Epithelial cell of prostate (primary cell): ENCODE measurements at regions not wholly inside any gene's neighbourhood (a gene's known extent, or its start where the extent isn't known, plus 50 kb on each side); places are given as distances from the start of the nearest gene placed in this dataset.
"Not testable (repeated sequence)": the region's sequence is repeated elsewhere in the genome, so short reads cannot be mapped to it uniquely, and the experiment has no call there.

Experiments
- DNase-seq: peaks from one replicate; pipeline ENCODE4 v3.0.0-alpha.2; 2011; ENCODE audit warnings: low read depth, low spot score
- H3K27ac ChIP-seq: fragments of 450-650 bp; 2 replicates; pipeline ENCODE4 v1.5.1; 2017; ENCODE audit warnings: mild to moderate bottlenecking

DNA sequence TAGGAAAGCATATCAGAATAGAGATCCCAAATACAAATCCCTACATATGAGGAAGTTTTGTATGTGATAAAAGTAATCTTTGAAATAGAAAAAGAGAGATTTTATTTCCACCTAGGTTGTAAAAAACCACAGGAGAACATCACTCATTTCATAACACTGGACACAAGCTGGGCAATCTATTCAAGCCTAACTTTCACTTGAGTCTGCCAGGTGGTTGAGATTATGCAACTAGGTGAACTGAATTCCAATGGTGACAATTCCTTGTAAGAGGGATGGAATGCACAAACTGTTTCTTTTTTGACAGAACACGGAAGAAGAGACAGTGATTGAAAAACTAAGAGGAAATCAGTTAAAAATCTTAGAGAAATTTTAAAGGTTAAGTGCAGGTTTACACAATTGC lies 619.6 kb upstream of the TMEFF2 start:
- no peak overlapping the region for H3K27ac ChIP-seq
- no peak for DNase-seq

DNA sequence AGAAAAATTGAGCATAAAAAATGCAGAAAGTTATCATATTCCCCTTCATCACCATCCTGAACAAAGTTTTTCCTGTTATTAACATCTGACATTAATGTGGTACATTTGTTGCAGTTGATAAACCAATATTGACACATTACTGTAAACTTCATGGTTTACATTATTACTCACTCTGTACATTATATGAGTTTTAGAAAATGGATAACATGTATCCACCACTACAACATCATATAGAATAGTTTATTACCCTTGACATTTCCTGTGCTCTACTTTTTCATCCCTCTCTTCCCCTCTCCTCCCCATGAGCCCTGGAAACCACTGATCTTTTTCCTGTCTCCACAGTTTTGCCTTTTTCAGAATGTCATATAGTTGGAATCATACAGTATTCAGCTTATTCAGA lies 618.6 kb upstream of the TMEFF2 start:
- H3K27ac ChIP-seq: no peak overlapping the region
- no peak for DNase-seq

DNA sequence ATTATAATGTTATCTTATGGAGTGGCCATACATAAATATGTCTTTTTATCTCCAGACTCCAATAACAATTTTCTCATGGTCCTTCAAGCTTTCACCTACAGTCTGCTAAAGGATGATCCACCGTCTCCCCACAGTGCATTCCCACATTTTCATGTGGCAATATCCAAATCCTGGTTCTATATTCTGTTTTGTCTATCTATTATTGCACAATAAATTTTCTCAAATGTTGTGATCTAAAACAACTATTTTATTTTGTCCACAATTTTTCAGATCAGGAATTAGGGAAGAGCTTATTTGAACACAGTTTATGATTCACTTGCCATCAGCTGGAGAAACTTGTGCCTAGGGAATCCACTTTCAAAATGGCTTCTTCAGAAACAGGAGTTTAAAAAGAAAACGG lies 614.4 kb upstream of the TMEFF2 start:
- no peak overlapping the region for H3K27ac ChIP-seq
- no peak for DNase-seq

DNA sequence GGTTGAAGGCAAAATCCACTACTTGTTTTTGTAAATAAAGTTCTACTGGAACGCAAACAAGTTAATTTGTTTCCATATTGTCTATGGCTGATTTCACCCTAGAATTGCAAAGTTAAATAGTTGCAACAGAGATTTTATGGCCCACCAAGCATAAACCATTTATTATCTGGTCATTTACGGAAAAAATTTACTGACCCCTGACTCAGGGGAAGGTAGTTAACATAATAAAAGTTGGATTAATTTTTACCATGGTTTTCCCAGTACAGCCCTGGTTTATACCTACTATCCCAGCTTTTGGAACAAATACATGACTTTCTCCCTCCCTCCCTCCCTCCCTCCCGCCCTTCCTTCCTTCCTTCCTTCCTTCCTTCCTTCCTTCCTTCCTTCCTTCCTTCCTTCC lies 588.9 kb upstream of the TMEFF2 start:
- DNase-seq: no peak
- no peak overlapping the region for H3K27ac ChIP-seq

DNA sequence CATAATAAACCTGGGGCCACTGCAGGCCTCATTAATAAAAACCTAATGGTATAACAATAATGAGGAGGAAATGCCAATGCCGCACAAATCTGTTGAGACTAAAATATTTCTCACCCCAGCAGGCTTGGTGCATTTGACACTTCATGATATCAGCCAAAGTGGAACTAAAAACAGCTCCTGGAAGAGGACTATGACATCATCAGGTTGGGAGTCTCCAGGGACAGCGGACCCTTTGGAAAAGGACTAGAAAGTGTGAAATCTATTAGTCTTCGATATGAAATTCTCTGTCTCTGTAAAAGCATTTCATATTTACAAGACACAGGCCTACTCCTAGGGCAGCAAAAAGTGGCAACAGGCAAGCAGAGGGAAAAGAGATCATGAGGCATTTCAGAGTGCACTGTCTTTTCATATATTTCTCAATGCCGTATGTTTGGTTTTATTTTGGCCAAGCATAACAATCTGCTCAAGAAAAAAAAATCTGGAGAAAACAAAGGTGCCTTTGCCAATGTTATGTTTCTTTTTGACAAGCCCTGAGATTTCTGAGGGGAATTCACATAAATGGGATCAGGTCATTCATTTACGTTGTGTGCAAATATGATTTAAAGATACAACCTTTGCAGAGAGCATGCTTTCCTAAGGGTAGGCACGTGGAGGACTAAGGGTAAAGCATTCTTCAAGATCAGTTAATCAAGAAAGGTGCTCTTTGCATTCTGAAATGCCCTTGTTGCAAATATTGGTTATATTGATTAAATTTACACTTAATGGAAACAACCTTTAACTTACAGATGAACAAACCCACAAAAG lies 580.9 kb upstream of the TMEFF2 start:
- DNase-seq: no peak
- no peak overlapping the region for H3K27ac ChIP-seq

DNA sequence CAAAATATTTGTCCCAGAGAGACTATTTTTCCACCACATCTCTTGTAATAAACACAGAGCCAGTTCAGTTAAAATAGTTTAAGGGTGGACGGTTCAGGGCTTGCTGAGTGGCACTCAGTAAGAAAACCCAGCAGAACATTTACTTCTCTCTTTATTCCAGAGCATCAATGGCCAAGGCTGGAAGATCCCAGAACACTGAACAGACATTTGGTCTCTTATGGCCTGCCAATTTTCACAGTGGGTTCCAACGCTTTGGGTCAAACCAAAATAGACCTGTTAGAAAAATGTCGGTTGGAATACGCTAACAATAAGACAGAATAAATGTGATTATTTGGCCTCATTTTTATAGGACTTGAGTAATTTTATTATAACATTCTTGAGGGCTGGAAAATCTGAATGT lies 580.3 kb upstream of the TMEFF2 start:
- no peak overlapping the region for H3K27ac ChIP-seq
- DNase-seq: no peak

DNA sequence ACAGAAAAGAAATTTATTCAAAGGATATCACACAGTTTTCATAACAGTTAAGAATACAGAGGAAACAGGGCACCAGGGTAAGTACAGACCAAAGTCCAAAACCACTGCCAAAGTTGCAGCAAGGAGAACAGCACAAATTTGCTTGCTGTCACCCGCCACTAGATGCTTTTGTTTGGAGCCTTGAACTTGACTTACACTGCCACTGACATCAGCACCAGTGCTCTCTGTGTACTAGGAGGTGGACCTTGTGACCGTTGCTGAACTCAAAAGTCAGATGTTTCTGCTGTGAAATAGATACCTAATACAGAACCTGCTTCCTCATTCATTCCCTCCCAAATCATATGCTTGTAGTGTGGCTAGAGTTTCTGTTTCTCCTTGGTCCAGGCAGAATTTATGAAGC lies 578.3 kb upstream of the TMEFF2 start:
- no peak overlapping the region for H3K27ac ChIP-seq
- no peak for DNase-seq

DNA sequence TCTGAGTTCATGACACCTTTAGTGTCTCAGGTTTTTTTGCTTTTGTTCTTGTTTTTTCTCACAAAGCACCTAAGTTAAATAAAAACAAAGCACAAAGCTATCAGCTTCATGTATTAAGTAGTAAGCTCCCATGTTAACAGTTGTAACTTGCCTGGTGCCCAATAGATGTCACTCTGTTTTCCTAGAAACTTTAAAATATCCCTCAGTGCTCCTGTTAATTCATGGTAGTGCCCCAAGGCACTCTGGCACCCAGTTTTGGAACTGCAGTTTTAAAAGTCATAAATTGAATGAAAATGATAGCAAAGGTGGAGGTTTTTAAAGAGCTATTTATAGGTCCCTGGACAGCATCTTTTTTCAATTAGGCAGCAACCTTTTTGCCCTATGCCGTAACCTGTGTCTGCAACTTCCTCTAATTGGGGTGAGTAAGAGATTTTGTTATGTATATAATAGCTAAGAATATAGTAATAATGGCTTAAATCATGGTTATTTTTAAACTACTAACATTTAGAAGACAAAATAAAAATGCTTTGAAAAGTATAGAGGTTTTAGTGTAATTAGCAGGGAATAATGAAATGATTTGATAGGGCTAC lies 555.0 kb upstream of the TMEFF2 start:
- H3K27ac ChIP-seq: no peak overlapping the region
- no peak for DNase-seq

DNA sequence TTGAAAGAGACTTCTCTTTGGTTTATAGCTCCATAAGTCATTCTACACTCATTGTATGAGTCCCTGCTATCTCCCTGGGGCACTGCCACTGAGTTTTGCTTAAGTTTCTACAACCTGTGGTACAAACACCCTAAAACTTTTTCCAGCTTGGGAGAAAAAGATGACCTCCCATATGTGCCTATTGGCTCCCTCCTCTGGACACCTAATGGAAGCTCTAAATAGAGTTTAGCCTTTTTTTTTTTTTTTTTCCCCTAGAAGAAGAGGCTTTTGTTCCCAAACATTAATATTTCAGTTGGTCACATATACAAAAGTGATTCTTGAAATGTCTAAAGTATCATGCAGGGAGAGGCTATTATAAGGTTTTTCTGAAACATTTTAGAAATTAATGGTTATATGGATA lies 547.2 kb upstream of the TMEFF2 start:
- no peak overlapping the region for H3K27ac ChIP-seq
- DNase-seq: no peak

DNA sequence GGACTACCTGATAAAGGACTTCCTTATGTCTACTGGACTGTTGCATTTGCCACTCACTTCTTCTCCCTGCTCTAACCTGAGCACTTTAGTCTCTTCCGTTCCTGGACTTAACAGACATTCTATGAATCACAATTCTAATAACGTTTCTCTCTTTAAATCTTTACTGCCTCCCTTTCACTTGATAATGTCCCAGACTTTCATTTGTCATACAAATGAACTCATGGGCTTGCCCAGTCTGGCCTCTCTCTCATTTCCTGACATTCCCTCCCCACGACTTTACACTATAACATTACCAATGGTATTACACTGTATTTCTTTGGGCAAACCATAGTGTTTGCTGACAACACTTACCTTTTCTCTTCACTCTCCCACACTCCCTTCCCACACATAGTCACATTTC lies 540.7 kb upstream of the TMEFF2 start:
- no peak for DNase-seq
- H3K27ac ChIP-seq: no peak overlapping the region

DNA sequence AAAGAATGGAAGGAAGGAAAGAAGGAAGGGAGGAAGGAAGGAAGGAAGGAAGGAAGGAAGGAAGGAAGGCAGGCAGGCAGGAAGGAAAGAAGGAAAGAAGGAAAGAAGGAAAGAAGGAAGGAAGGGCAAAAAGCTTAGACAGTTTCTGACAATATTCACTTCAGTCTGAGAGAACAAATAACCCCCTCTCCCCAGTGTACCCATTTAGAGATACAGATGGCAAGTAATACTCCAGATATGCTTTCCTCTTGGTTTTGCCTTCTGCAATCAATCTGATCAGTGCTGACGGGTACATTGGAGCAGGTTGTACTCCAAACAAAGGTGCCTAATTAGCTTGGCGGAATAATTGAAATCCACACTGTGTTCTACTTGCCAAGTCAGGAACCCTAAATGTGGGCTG lies 534.6 kb upstream of the TMEFF2 start:
- DNase-seq: no peak
- no peak overlapping the region for H3K27ac ChIP-seq

DNA sequence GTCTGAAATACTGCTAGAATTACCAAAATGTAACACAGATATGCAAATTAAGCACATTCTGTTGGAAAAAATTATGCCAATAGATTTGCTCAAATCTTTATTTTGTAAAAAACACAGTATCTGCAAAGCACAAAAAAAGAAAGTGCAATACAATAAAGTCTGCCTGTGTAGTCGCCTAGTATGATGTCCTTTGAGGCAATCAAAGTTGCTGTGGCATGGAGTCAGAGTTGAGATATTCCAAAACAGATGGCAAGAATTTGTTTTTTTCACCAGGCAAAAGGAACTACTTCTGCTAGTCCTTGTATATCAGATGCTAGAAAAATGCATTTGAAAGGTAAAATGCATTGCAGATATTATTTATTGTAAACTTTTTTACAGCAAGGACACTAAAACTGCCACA lies 531.3 kb upstream of the TMEFF2 start:
- DNase-seq: no peak
- no peak overlapping the region for H3K27ac ChIP-seq

DNA sequence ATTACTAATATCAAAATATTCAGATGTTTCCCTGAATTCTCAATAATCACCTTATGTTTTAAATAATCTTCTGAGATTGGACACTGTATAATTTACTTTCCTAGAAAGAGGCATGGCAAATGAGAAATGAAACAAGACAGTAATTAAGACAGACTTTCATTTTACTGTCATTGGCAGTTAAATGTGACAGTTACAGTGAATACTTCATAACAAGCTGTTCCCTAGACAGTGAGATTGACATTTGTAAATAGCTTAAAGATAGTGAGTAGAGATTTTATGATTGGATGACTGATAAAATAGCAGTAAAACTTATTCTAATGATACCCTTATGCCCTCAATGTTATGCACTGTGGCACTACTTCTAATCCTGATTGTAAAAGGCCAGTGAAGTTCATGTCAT lies 524.9 kb upstream of the TMEFF2 start:
- H3K27ac ChIP-seq: no peak overlapping the region
- DNase-seq: no peak

DNA sequence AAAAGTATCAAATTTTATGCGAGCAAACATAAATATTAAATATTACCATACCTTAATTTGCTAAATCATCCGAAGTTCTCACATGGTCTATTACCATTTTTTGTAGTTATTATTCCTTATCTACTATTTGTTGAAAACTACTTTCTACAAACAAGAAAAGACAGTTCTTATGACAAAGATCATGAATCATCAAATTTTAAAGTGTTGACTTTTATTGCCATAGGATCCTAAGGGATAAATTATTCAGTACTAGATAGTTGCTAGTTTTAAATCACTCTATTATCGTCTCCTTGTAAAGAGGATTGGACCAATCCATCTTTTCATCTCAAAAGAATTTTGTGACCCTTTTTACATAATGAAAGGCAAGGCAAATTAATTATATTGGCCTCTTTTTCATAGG lies 523.6 kb upstream of the TMEFF2 start:
- H3K27ac ChIP-seq: no peak overlapping the region
- DNase-seq: no peak

DNA sequence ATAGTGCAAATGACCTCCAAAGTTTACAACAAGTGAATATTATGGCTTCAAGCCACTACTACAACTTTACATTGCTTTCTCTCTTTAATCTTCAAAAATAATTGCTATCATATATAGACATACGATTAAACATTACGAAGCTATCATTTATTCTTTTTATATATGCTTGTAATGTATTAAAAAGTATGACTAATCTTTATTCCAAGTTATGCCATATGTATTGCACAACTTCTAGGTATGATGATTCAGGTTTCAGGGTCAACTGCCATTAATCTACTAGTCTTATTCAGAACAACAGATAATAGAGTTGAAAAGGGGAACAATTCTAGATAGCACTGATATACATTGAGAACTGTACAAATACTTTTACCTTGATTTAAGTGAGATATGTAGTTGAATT lies 506.2 kb upstream of the TMEFF2 start:
- DNase-seq: no peak
- no peak overlapping the region for H3K27ac ChIP-seq

DNA sequence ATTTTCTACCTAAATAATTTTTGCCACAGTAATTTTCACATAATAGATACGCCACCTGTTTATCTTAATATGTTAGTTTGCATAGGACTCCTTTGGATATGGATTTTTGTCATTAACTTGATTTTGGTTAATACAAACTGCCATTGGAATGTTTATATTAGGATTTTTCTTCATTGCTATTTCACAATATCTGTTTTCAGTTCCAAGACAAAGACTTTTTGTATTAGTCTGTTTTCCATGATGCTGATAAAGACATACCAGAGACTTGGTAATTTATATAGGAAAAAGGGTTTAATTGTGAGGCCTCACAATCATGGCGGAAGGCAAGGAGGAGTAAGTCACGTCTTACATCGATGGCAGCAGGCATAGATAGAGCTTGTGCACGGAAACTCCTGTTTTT lies 503.1 kb upstream of the TMEFF2 start:
- no peak overlapping the region for H3K27ac ChIP-seq
- DNase-seq: no peak

DNA sequence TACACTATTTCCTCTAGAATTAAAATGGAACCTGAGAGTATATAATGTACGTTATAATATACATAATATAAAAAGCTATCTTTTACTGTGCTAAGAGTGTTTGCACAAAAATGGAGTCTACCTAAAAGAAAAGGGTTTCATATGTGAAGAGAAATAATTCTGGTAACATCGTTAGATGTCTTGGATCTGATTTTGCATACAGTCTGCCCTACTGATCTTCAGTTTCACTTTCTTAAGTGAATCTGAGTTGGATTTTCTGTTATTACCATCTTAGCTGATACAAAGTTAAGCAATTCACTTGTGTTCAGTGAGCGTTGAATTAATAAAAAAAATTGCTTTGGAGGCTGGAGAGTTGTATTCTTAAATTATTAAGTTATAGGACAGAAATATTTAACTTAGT lies 502.1 kb upstream of the TMEFF2 start:
- no peak for DNase-seq
- no peak overlapping the region for H3K27ac ChIP-seq

DNA sequence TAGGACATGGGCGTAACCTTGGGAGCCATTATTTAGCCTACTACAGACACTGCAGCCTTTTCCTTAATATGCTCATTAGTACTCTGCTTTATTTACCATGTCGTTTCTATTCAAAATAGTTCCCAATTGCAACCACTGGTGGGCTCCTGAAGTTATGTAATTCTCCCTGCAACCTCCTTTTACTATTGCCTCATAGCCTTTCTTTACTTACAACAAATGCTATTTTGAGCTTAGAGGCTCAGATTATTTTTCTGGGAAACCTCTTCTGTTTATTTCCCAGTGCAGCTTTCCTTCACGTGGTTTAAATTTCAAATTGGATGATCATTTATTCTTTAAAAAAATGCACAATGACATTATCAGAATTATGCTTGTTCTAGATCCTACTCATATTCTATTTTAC lies 492.3 kb upstream of the TMEFF2 start:
- no peak overlapping the region for H3K27ac ChIP-seq
- DNase-seq: no peak

DNA sequence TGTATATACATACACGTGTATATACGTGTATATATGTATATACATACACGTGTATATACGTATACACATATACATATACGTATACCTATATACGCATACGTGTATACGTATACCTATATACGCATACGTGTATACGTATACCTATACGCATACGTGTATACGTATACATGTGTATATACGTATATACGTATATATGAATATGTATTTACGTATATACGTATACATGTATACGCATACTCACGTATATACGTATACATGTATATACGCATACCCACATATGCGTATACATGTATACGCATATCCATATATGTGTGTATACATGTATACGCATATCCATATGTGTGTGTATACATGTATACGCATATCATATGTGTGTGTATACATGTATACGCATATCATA lies 487.8 kb upstream of the TMEFF2 start:
- not testable (repeated sequence) for H3K27ac ChIP-seq, DNase-seq

DNA sequence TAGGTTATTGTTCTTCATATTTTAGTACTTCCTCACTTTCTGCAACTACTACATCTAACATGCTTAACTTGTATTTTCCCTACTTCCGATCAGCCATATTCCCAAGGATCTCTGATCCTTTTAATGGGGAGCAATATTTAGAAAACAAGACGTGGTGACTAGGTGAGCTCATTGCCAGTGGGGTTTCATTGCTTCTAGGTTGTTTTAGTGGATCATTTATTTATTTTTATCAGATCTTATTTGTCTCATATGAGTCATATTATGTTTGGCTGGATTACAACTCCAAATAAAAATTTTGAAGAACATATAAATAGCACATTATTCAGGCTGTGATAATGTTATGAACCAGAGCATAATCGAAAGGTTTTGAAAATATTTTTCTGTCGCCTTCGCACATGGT lies 480.9 kb upstream of the TMEFF2 start:
- H3K27ac ChIP-seq: no peak overlapping the region
- DNase-seq: no peak

DNA sequence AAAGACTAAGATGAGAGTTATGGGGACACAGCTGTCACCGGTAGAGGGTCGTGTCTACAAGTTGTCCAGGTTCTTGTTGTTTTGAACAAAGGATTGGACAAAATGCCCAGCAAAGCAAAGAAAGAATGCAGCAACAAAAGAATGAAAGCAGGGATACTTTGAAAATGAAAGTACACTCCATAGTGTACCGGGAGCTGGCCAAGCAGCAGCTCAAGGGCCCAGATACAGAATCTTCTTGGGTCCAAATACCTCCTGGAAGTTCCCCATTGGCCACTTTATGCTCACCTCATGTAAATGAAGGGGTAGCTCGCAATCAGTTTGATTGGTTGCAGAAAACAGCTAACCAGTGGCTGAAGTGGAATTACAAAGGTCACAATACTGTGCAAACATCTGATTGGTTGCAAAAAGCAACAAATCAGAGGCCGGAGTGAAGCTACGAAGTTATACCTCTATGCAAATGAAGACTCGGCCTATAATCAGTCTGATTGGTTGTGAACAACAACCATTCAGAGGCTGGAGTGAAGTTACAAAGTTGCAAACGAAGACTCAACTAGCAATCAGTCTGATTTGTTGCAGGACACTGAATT lies 474.9 kb upstream of the TMEFF2 start:
- DNase-seq: no peak
- no peak overlapping the region for H3K27ac ChIP-seq

DNA sequence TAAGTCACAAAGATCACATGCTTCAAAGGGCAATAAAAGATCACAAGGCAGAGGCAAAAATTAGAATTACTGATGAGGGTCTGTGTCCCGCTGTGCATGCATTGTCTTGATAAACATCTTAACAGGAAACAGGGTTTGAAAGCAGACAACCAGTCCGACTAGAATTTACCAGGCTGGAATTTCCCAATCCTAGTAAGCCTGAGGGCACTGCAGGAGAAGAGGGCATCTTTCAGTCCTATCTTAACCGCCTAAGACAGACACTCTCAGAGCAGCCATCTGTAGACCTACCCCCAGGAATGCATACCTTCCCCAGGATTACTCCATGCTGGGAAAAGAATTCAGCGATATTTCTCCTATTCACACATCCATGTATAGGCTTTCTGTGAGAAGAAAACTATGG lies 465.8 kb upstream of the TMEFF2 start:
- DNase-seq, H3K27ac ChIP-seq: not testable (repeated sequence)
